HG03460 (cell line): ENCODE measurements at regions not wholly inside any gene's neighbourhood (a gene's known extent, or its start where the extent isn't known, plus 50 kb on each side); places are given as distances from the start of the nearest gene placed in this dataset.
"Not testable (repeated sequence)": the region's sequence is repeated elsewhere in the genome, so short reads cannot be mapped to it uniquely, and the experiment has no call there.

Source experiments
- ATAC-seq: cut with Tn5 transposase; IDR thresholded peaks from one replicate; pipeline ENCODE4 v1.9.1; 2021; ENCODE audit not compliant: unreplicated experiment

DNA sequence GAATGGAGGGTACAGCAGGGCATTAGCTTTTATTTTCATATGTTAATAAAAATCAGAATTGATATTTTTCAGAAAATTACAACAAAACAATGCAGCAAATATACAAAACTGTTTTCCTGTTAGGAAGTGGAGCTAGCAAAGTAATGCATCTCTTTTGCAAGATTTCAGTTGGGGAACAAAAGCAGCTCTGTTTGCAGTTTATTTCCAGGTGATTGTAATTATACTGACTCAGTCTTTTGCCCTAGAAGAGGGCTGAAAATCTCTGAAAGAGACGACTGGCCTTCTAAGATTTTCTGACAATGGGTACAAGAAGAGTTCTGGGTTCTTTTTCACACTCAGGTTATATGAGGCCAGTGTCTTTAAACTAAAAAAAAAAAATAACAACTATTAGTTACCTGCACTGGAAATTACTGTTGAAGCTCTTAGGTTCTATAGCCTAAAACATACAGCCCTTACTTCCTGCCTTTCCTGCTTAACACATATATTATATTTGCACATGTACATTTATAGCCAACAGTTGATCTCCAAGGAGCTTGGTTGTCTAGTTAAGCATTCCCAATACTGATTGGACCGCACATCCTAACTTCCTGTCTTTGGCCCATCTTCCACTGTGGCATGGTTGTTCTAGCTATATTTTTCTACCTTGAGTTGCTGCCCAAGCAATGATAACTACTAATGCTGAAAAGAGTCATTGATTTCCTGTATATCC is 199.1 kb upstream of the KRR1 start:
- no peak for ATAC-seq

- ATAC-seq = no peak
These were observed 198.1 kb upstream of the KRR1 start for GRCh38 chr12:75709503-75709902.

- ATAC-seq = no peak
These were observed 197.4 kb upstream of the KRR1 start for GRCh38 chr12:75708802-75709201.

GRCh38 chr12:75707983-75708382 is 196.6 kb upstream of the KRR1 start:
- no peak for ATAC-seq

DNA sequence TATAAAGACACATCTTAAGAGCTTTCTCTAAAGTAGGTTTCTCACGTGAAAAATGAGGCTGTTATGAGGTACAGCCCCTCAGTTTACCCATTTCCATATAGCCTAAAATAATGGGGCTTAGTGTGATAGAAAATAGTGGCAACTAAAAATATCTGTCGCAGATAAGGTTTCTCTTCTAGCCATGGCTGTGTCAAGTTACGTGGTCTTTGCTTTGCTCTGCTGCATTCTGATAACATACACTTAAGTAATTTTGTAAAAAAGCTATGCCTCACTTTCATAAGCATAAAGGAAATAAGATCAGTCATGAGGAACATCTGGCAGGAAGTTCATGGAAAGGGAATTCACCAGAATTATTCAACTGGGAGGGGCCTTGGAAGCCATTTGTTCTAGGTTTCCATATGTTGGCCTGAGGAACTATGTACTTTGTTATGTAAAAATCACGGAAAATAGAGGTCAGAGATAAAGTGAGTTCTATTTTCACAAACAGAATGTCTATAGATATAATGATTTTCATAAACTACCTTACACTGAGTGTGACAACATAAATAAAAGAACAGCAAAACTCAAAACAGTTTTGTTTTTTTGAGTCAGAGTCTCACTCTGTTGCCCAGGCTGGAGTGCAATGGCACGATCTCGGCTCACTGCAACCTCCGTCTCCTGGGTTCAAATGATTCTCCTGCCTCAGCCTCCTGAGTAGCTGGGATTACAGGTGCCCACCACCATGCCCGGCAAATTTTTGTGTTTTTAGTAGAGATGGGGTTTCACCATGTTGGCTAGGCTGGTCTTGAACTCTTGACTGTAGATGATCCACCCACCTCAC is 195.6 kb upstream of the KRR1 start:
- no peak for ATAC-seq

GRCh38 chr12:75705749-75706711 is 194.6 kb upstream of the KRR1 start:
- no peak for ATAC-seq

GRCh38 chr12:75704664-75705063 is 193.3 kb upstream of the KRR1 start:
- no peak for ATAC-seq

DNA sequence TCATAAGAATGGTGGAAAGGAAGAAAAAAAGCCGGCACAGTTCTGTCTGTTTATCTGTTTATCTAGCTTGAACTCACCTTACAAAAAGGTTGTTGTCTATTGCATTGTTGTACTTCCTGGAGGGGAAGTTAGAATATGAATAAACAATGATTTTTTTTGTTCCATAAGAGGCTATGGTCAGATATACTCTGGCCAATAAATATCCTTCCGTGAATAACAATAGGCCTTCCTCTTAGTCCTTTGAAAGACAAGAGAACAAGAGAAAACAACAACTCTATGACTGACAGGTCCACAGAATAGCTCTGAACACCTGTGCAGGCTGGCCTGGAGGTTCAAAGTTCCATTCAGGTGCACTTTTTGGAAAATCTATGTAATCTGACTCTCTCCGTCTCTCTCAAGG is 192.8 kb upstream of the KRR1 start:
- no peak for ATAC-seq

DNA sequence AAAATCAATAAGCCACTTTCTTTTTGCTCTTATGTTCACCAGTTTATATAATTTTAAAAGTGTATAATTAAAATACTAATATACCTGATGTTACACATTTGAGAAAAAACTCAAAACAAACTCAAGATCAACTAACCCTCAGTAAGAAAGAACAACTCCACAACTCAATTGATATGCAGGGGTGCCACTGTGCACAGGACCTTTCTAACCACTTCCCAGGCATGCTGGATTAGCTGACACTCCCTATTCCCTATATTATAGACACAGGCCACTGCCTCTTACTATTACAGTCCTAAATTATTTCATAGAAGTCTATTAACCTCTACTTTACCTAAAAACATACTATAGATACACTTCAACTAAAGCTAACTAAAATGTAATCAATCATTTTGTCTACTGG is 191.7 kb upstream of the KRR1 start:
- ATAC-seq = no peak

GRCh38 chr12:75702477-75703093 is 191.2 kb upstream of the KRR1 start:
- no peak for ATAC-seq

DNA sequence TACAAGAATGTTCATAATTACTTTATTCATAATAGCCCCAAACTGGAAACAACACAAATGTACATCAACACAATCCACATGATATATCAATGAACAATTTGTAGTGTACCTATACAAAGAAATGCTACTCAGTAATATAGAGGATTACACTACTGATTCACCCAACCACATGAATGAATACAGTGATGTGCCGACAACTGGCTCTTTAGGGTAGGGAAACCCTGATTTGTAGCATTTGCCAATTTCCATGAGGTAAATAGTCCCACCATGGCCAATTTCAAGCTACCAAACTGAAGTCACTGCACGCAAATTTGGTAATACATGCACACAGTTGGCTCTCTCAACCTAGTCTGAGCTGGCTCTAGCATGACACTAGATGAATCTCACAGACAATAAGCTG is 190.4 kb upstream of the KRR1 start:
- ATAC-seq = no peak

DNA sequence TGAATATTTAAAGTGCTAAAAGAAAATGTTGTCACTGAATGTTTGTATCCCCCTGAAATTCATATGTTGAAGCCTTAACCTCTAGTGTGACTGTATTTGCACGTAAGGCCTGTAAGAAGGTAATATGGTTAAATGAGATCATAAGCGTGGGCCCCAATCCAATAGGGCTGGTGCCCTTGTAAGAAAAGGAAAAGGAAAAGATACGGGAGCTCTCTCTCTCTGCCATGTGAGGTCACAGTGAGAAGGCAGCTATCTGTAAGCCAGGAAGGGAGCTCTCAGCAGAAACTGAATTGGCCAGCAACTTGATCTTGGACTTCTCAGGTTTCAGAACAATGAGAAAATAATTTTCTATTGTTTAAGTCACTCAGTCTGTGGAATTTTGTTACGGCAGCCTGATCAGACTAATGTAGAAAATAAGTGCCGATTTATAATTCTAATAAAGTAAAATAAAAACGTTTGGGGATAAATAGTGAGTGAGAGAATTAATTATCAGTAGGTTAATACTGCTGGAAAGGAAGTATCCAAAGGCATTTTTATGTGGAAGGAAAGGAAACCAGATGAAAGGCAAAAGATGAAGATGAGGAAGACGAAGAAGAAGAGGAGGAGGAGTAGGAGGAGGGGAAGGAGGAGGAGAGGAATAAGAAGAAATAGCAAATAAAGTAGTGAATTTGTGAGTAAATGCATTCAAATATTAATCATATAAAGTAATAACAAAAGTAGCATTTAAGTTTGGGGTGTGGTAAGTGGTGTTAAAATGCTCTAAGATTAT is 188.5 kb upstream of the KRR1 start:
- no peak for ATAC-seq

DNA sequence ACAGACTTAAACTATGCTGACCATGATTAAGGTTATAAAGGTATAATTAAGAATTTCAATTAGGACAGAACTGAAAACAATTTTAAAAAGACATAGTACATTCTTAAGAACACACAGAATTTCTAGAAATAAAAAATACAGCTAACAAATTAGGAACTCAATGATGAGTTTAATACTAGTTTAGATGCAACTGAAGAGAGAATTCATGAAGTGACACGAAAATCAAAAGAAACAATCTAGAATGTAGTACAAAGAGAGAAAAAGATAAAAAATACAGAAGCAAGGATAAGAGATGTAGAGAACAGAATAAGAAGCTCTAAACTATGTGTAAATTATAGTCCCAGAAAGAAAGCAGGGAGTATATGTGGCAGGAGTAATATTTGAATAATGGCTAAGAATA is 187.8 kb upstream of the KRR1 start:
- no peak for ATAC-seq

GRCh38 chr12:75698052-75698451 is 186.6 kb upstream of the KRR1 start:
- ATAC-seq = no peak

GRCh38 chr12:75695926-75696325 is 184.5 kb upstream of the KRR1 start:
- ATAC-seq = no peak

DNA sequence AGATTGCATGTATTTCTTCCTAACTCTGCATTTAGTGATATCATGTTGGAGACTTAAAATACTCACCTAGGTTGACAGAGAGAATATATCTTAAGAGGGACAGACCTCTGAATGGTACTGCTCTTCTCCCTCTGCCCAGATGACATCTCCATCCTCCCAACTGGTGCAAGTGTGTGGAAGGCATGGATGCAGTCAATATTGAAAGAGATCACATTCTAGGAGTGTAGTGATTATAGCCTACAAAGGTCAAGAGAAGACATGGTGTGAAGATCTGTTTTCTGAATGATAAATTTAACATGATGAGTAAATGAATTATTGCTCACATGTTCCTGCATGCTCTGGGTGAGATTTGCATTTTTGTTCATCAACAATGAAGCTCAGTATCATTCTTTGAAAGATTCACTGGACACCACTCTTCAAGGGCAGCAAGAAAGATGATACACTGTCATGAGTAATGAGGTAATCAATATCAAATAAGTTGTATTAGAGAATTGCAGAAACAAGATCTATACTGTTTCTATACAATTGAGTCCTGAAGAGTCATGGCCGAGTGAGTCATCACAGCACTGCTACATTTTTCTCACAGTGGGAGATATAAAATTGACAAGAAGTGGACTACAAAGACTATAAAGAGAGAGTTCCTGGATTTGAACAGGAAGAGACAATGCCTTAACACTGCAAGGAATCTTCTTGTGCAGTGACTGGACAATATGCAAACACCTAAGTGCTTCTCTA is 183.3 kb upstream of the KRR1 start:
- no peak for ATAC-seq

- no peak for ATAC-seq
These were observed 181.5 kb upstream of the KRR1 start for GRCh38 chr12:75692876-75693275.

DNA sequence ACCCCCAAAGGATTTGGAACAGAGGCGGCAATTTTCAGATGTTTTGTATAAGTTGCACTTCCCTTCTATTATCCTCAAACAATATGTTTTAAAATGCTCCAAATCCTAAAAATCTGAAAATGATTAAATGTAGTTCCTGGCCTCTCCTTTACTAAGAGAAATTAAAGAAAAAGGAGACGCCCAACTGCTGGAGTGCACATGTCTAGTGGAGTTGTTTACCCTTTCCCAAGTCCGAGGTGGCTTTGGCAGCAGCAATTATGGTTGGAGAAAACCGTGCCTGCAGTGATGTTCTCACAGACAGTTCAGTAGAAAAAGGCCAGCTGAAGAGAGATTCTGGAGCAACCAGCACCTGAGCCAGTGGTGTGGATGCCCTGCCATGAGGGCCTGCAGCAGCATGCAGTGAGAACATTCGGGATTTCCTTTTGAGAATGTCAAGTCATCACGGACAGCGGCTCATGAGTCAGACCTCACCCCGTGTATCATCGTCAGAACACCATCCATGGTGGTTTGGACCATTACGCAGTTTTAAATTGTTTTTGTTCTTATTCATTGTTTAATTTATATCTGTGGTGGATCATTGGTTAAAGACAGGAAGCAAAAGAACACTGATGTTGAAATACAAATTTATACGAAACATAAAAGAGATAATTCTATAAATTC is 179.0 kb upstream of the KRR1 start:
- no peak for ATAC-seq

- ATAC-seq = not testable (repeated sequence)
These were observed 174.8 kb upstream of the KRR1 start for GRCh38 chr12:75686233-75686632.
